GM12875 (cell line): ENCODE measurements at regions not wholly inside any gene's neighbourhood (a gene's known extent, or its start where the extent isn't known, plus 50 kb on each side); places are given as distances from the start of the nearest gene placed in this dataset.

Source experiments
- H3K4me3 ChIP-seq: one replicate; pipeline ENCODE4 v1.5.1; 2011; ENCODE audit warnings: low read depth, low read length, control low read depth
- CTCF ChIP-seq: IDR thresholded peaks from 2 replicates; pipeline ENCODE4 v1.5.1; 2011; ENCODE audit warnings: low read depth, mild to moderate bottlenecking, control low read depth, inconsistent platforms, low read length, moderate library complexity, borderline replicate concordance; ENCODE audit not compliant: insufficient read depth

- no peak for TF ChIP-seq CTCF
These were observed 76.9 kb upstream of the DYNLRB2 start for GRCh38 chr16:80463751-80464495.

GRCh38 chr16:80463326-80463725 is 77.5 kb upstream of the DYNLRB2 start:
- no peak for TF ChIP-seq CTCF

More at GRCh38 chr16:80463751-80464495, 76.9 kb upstream of the DYNLRB2 start:
- H3K4me3 ChIP-seq: no peak overlapping the region

GRCh38 chr16:80462917-80463316 is 77.9 kb upstream of the DYNLRB2 start:
- no peak overlapping the region for H3K4me3 ChIP-seq
- no peak for TF ChIP-seq CTCF

More at GRCh38 chr16:80463326-80463725, 77.5 kb upstream of the DYNLRB2 start:
- no peak overlapping the region for H3K4me3 ChIP-seq

- TF ChIP-seq CTCF: no peak
- no peak overlapping the region for H3K4me3 ChIP-seq
These were observed 79.8 kb upstream of the DYNLRB2 start for GRCh38 chr16:80460988-80461387.

- no peak for TF ChIP-seq CTCF
- H3K4me3 ChIP-seq: no peak overlapping the region
These were observed 80.8 kb upstream of the DYNLRB2 start for GRCh38 chr16:80459966-80460365.

- TF ChIP-seq CTCF: no peak
- no peak overlapping the region for H3K4me3 ChIP-seq
These were observed 81.4 kb upstream of the DYNLRB2 start for GRCh38 chr16:80459331-80459777.

GRCh38 chr16:80457871-80458270 is 82.9 kb upstream of the DYNLRB2 start:
- no peak overlapping the region for H3K4me3 ChIP-seq
- TF ChIP-seq CTCF: no peak
